HG03460 (cell line): ENCODE measurements at regions not wholly inside any gene's neighbourhood (a gene's known extent, or its start where the extent isn't known, plus 50 kb on each side); places are given as distances from the start of the nearest gene placed in this dataset.
"Not testable (repeated sequence)": the region's sequence is repeated elsewhere in the genome, so short reads cannot be mapped to it uniquely, and the experiment has no call there.

Experiments used
- ATAC-seq: cut with Tn5 transposase; IDR thresholded peaks from one replicate; pipeline ENCODE4 v1.9.1; 2021; ENCODE audit not compliant: unreplicated experiment

GRCh38 chr5:19142713-19143414 lies 845.1 kb downstream of the CDH18 start:
- ATAC-seq, result not testable (repeated sequence)

GRCh38 chr5:19143935-19144334 lies 844.1 kb downstream of the CDH18 start:
- ATAC-seq, result no peak

- ATAC-seq, result no peak
These were observed 818.6 kb downstream of the CDH18 start for GRCh38 chr5:19169426-19169825.

- no peak for ATAC-seq
These were observed 815.0 kb downstream of the CDH18 start for GRCh38 chr5:19172926-19173470.

- ATAC-seq, result no peak
These were observed 812.0 kb downstream of the CDH18 start for GRCh38 chr5:19175776-19176570.

GRCh38 chr5:19179571-19179970 lies 808.4 kb downstream of the CDH18 start:
- ATAC-seq, result no peak

GRCh38 chr5:19189176-19189575 lies 798.8 kb downstream of the CDH18 start:
- ATAC-seq, result no peak

- no peak for ATAC-seq
These were observed 794.4 kb downstream of the CDH18 start for GRCh38 chr5:19193631-19194030.

GRCh38 chr5:19196631-19197030 lies 791.4 kb downstream of the CDH18 start:
- no peak for ATAC-seq

GRCh38 chr5:19200251-19200650 lies 787.7 kb downstream of the CDH18 start:
- ATAC-seq, result no peak

GRCh38 chr5:19208397-19208796 lies 779.6 kb downstream of the CDH18 start:
- no peak for ATAC-seq

- no peak for ATAC-seq
These were observed 777.1 kb downstream of the CDH18 start for GRCh38 chr5:19210886-19211285.

GRCh38 chr5:19229179-19229835 lies 758.7 kb downstream of the CDH18 start:
- ATAC-seq, result no peak

GRCh38 chr5:19233573-19233972 lies 754.4 kb downstream of the CDH18 start:
- ATAC-seq, result no peak

GRCh38 chr5:19235101-19235584 lies 752.9 kb downstream of the CDH18 start:
- no peak for ATAC-seq

- no peak for ATAC-seq
These were observed 747.8 kb downstream of the CDH18 start for GRCh38 chr5:19240170-19240569.

GRCh38 chr5:19241690-19242089 lies 746.3 kb downstream of the CDH18 start:
- no peak for ATAC-seq

GRCh38 chr5:19246191-19246590 lies 741.8 kb downstream of the CDH18 start:
- ATAC-seq, result not testable (repeated sequence)

GRCh38 chr5:19247302-19247701 lies 740.7 kb downstream of the CDH18 start:
- no peak for ATAC-seq

- no peak for ATAC-seq
These were observed 732.0 kb downstream of the CDH18 start for GRCh38 chr5:19256036-19256435.

- ATAC-seq, result no peak
These were observed 729.3 kb downstream of the CDH18 start for GRCh38 chr5:19258686-19259085.
